ENCODE measurements at regions not wholly inside any gene's neighbourhood (a gene's known extent, or its start where the extent isn't known, plus 50 kb on each side); places are given as distances from the start of the nearest gene placed in this dataset.
"Not testable (repeated sequence)": the region's sequence is repeated elsewhere in the genome, so short reads cannot be mapped to it uniquely, and the experiment has no call there.

DNA sequence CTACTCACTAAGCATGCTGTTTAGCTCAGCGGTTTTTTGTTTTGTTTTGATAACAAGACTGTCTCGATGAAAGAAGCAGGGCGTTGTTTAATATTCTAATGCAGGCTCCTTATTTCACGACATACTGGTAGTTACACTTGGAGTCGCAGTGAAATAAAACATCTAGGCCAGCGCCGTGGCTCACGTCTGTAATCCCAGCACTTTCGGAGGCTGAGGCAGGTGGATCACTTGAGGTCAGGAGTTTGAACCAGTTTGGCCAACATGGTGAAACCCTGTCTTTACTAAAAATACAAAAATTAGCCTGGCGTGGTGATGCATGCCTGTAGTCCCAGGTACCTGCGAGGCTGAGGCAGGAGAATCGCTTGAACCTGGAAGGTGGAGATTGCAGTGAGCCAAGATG is 145.8 kb downstream of the MYCN start:
- intact Hi-C loops (cut with DNase I) = not testable (repeated sequence)

GRCh38 chr2:16085073-16085472 is 144.7 kb downstream of the MYCN start:
- intact Hi-C loops (cut with DNase I) = no loop called here
- DNase-seq (ENCODE audit: low spot score) = no peak

More for the DNA sequence above, 145.8 kb downstream of the MYCN start:
- DNase-seq (ENCODE audit: low spot score) = not testable (repeated sequence)

DNA sequence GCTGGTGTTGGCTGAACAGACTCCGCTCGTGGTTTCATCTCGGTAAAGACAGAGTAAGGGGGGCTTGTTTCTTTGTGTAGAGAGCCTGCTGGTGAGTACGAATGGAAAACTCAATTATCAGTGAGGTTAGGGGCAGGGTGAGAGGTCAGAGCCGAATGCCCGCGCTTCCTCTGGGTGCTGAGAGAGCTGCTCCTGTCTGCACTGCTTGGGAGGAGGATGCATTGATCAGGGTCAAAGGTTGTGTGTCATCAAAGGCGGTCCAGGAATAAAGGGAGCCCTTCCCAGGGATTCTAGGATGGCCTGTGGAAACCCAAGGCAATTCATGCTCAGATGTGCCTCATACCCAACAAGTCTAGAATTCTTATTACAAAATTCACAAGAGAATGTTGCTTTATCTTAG is 143.9 kb downstream of the MYCN start:
- DNase-seq (ENCODE audit: low spot score) = no peak
- intact Hi-C loops (cut with DNase I) = no loop called here

GRCh38 chr2:16082276-16082675 is 141.9 kb downstream of the MYCN start:
- DNase-seq (ENCODE audit: low spot score) = no peak
- intact Hi-C loops (cut with DNase I) = no loop called here

- DNase-seq (ENCODE audit: low spot score) = no peak
- intact Hi-C loops (cut with DNase I) = no loop called here
Observed at GRCh38 chr2:16081316-16082200, 141.2 kb downstream of the MYCN start.

GRCh38 chr2:16080516-16080915 is 140.2 kb downstream of the MYCN start:
- intact Hi-C loops (cut with DNase I) = no loop called here
- no peak for DNase-seq (ENCODE audit: low spot score)

- no peak for DNase-seq (ENCODE audit: low spot score)
- intact Hi-C loops (cut with DNase I) = no loop called here
Observed at GRCh38 chr2:16080071-16080470, 139.7 kb downstream of the MYCN start.

DNA sequence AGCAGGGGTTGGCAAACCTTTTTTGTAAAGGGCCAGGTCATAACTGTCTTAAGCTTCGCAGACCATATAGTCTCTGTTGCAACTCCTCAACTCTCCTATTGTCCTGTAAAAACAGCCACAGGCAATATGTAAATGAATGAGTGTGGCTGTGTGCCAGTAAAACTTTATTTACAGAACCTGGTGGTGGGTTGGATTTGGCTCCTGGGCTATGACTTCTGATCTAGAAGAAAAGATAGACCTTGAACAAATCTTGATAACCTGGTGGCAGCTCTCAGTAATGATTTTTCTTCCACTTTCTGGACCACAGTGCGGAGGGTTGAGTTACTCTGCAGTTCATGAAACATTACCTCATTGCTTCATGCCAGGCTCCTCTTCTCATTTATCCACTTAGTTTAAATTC is 139.3 kb downstream of the MYCN start:
- no peak for DNase-seq (ENCODE audit: low spot score)
- intact Hi-C loops (cut with DNase I) = no loop called here

DNA sequence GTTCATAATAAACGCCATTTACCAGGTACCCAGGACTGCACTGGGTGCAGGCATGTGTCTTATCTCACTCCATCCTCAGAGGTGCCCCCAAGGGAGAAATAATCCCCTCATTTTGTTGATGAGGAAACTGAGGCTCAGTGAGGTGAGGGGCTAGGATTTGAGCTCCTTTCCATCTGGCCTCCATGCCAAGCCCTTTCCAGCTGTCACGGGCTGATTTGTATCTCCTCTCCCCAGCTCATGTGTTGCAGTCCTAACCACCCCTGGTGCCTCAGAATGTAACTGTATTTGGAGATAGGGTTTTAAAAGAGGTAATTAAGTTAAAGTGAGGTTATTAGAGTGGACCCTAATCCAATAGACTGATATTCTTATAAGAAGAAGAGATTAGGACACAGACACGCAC is 137.3 kb downstream of the MYCN start:
- no peak for DNase-seq (ENCODE audit: low spot score)
- intact Hi-C loops (cut with DNase I) = no loop called here

DNA sequence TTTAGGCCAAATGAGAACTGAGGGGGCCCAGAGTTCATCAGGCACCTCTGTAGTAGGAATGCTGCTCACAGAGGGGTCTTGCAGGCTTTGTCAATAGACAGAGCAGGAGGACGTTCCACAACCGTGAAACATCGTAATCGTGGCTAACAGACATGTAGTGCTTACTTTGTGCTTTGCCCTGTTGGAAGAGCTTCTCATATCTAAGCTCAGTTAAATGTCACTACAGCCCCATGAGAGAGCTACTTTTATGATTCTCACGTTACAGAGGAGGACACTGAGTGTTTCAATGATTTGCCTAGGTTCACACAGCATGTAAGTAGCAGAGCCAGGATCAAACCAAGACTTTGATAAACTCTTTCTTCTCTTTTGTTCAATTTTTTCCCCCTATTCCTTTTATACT is 136.6 kb downstream of the MYCN start:
- DNase-seq (ENCODE audit: low spot score) = no peak

GRCh38 chr2:16075045-16076012 is 135.0 kb downstream of the MYCN start:
- intact Hi-C loops (cut with DNase I) = no loop called here

More for the DNA sequence above, 136.6 kb downstream of the MYCN start:
- intact Hi-C loops (cut with DNase I) = no loop called here

DNA sequence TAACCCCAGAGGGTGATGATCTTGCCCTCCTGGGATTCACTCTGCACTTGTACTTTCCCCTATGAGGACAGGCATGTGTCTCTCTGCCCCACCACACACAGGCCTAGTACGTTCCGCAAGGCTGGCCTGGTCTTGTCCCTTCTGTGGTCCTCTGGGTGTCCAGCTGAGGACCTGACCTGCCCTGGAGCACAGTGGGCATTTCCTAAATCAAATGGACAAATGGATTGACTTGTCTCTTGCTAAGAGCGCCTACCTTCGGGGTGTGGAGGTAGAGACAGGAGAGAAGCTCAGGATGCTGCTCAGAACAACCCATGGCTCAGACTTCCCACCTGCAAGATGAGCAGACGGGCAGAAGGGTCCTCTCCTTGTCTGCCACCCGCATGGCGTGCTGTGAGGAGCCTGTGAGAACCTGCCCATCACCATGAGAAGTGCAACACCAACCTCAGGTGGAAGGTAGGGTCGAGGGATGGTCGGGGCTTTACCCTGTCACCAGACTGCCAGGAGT is 133.6 kb downstream of the MYCN start:
- intact Hi-C loops (cut with DNase I) = no loop called here

More at GRCh38 chr2:16075045-16076012, 135.0 kb downstream of the MYCN start:
- no peak for DNase-seq (ENCODE audit: low spot score)

GRCh38 chr2:16073471-16073870 is 133.1 kb downstream of the MYCN start:
- no peak for DNase-seq (ENCODE audit: low spot score)
- intact Hi-C loops (cut with DNase I) = no loop called here

More for the DNA sequence above, 133.6 kb downstream of the MYCN start:
- DNase-seq (ENCODE audit: low spot score) = no peak

GRCh38 chr2:16072638-16073290 is 132.4 kb downstream of the MYCN start:
- DNase-seq (ENCODE audit: low spot score) = no peak
- intact Hi-C loops (cut with DNase I) = no loop called here

DNA sequence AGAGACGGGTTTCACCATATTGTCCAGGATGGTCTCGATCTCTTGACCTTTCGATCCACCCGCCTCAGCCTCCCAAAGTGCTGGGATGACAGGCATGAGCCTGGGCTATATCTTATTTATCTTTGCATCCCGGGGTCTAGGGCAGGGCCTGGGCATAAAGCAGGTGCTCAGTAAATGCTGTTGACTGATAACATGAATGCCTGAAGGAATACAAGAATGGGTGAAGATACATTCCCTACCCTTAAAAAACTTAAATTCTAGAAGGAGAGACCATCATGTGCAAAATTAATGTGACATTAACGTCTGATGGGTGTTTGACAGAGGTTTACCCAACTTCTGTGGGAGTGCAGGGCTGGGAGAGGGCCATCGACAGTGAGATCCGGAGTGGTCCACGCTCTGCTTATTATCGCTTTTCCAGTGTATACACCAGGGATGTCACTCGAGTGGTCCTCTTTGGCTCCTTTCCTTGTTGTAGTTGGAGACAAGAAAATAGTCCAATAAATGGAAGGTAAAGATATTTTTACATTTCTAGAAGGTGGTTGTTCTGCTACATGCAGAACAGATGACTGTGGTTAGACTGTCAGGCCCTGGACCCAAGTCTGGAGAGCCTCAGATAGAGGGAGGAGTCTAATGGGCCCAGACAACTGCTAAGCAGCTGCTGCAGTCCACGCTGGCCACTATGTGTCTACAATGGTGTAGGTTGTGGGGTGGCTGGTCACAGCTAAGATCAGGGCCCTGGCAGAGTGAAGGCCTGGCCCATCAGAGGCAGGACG is 131.7 kb downstream of the MYCN start:
- intact Hi-C loops (cut with DNase I) = no loop called here

GRCh38 chr2:16071039-16071864 is 130.9 kb downstream of the MYCN start:
- intact Hi-C loops (cut with DNase I) = no loop called here
- no peak for DNase-seq (ENCODE audit: low spot score)

More for the DNA sequence above, 131.7 kb downstream of the MYCN start:
- no peak for DNase-seq (ENCODE audit: low spot score)

GRCh38 chr2:16070648-16070971 is 130.3 kb downstream of the MYCN start:
- no peak for DNase-seq (ENCODE audit: low spot score)
- intact Hi-C loops (cut with DNase I) = no loop called here

GRCh38 chr2:16069933-16070647 is 129.7 kb downstream of the MYCN start:
- no peak for DNase-seq (ENCODE audit: low spot score)
- intact Hi-C loops (cut with DNase I) = no loop called here

All from cardiac septum (tissue), 1 donor.